ENCODE measurements at regions not wholly inside any gene's neighbourhood (a gene's known extent, or its start where the extent isn't known, plus 50 kb on each side); places are given as distances from the start of the nearest gene placed in this dataset.
"Not testable (repeated sequence)": the region's sequence is repeated elsewhere in the genome, so short reads cannot be mapped to it uniquely, and the experiment has no call there.

- DNase-seq (ENCODE audit: low read depth), result not testable (repeated sequence)
Observed at GRCh38 chr6:54564188-54564587, 255.9 kb downstream of the TINAG start.

- no peak for DNase-seq (ENCODE audit: low read depth)
Observed at GRCh38 chr6:54574671-54575070, 266.4 kb downstream of the TINAG start.

- no peak for DNase-seq (ENCODE audit: low read depth)
Observed at GRCh38 chr6:54578261-54578660, 268.3 kb upstream of the FAM83B start.

- DNase-seq (ENCODE audit: low read depth), result peak; percentile 7
Observed at GRCh38 chr6:54579011-54579410, 267.6 kb upstream of the FAM83B start.

GRCh38 chr6:54586251-54586650 is 260.3 kb upstream of the FAM83B start:
- peak; percentile 58 for DNase-seq (ENCODE audit: low read depth)

GRCh38 chr6:54587277-54587676 is 259.3 kb upstream of the FAM83B start:
- DNase-seq (ENCODE audit: low read depth), result no peak

GRCh38 chr6:54588176-54588575 is 258.4 kb upstream of the FAM83B start:
- DNase-seq (ENCODE audit: low read depth), result peak; percentile 2

GRCh38 chr6:54595844-54596243 is 250.7 kb upstream of the FAM83B start:
- peak; percentile 78 for DNase-seq (ENCODE audit: low read depth)

- peak; percentile 17 for DNase-seq (ENCODE audit: low read depth)
Observed at GRCh38 chr6:54598787-54599313, 247.7 kb upstream of the FAM83B start.

- no peak for DNase-seq (ENCODE audit: low read depth)
Observed at GRCh38 chr6:54601600-54602300, 244.8 kb upstream of the FAM83B start.

GRCh38 chr6:54602591-54602990 is 244.0 kb upstream of the FAM83B start:
- DNase-seq (ENCODE audit: low read depth), result no peak

- DNase-seq (ENCODE audit: low read depth), result no peak
Observed at GRCh38 chr6:54609981-54610380, 236.6 kb upstream of the FAM83B start.

- DNase-seq (ENCODE audit: low read depth), result no peak
Observed at GRCh38 chr6:54613596-54613995, 233.0 kb upstream of the FAM83B start.

GRCh38 chr6:54614499-54615195 is 231.9 kb upstream of the FAM83B start:
- no peak for DNase-seq (ENCODE audit: low read depth)

GRCh38 chr6:54617730-54618129 is 228.8 kb upstream of the FAM83B start:
- DNase-seq (ENCODE audit: low read depth), result peak; percentile 85

- no peak for DNase-seq (ENCODE audit: low read depth)
Observed at GRCh38 chr6:54618572-54618971, 228.0 kb upstream of the FAM83B start.

- DNase-seq (ENCODE audit: low read depth), result no peak
Observed at GRCh38 chr6:54619102-54619501, 227.5 kb upstream of the FAM83B start.

- DNase-seq (ENCODE audit: low read depth), result peak; percentile 41
Observed at GRCh38 chr6:54621285-54621684, 225.3 kb upstream of the FAM83B start.

GRCh38 chr6:54624216-54624615 is 222.4 kb upstream of the FAM83B start:
- no peak for DNase-seq (ENCODE audit: low read depth)

- peak; percentile 42 for DNase-seq (ENCODE audit: low read depth)
Observed at GRCh38 chr6:54624779-54625178, 221.8 kb upstream of the FAM83B start.

- DNase-seq (ENCODE audit: low read depth), result no peak
Observed at GRCh38 chr6:54629131-54629530, 217.4 kb upstream of the FAM83B start.

- DNase-seq (ENCODE audit: low read depth), result no peak
Observed at GRCh38 chr6:54632984-54633565, 213.5 kb upstream of the FAM83B start.

- no peak for DNase-seq (ENCODE audit: low read depth)
Observed at GRCh38 chr6:54633601-54634000, 213.0 kb upstream of the FAM83B start.
